HepG2 (cell line): ENCODE measurements at regions not wholly inside any gene's neighbourhood (a gene's known extent, or its start where the extent isn't known, plus 50 kb on each side); places are given as distances from the start of the nearest gene placed in this dataset.

ENCODE experiments used
- ATAC-seq: fragments of 200-7000 bp; cut with Tn5 transposase; 3 replicates; pipeline ENCODE4 v1.9.1; 2020; ENCODE audit warnings: mild to moderate bottlenecking, moderate library complexity
- BruUV-seq: library from RNA; stranded (reverse); fragments of 400-500 nt; replicated peaks from 2 replicates; lab custom pipeline; 2021; lab: Mats Ljungman, UMichigan
- CTCF ChIA-PET: fragments of 300-600 bp; formaldehyde crosslinking; extraction: SDS; loops from one replicate; lab custom pipeline; 2021; ENCODE audit warnings: low total read pairs, inconsistent platforms, low intra/inter-chr PET ratio; lab: Yijun Ruan, JAX
- POLR2A ChIA-PET: fragments of 350-600 bp; sonication (Branson Sonifier 250); formaldehyde crosslinking; loops from one replicate; lab custom pipeline; 2020; ENCODE audit warnings: antibody characterized with exemption, inconsistent platforms; lab: Yijun Ruan, JAX
- DNase-seq: peaks from one replicate; pipeline ENCODE4 v3.0.0-alpha.2; 2015; ENCODE audit warnings: low spot score
- FAIRE-seq: peaks from 3 replicates; lab custom pipeline; 2011; peaks lifted over from hg19 to GRCh38; lab: Jason Lieb, UNC
- H2AFZ ChIP-seq: one replicate; pipeline ENCODE4 v1.6.1; 2011; ENCODE audit warnings: low read length, inconsistent platforms
- H3K27ac ChIP-seq: fragments of 300-600 bp; 3 replicates; pipeline ENCODE4 v1.8.0; 2011; ENCODE audit warnings: mixed run types, mild to moderate bottlenecking, mixed read lengths, low read length, inconsistent platforms; ENCODE audit not compliant: insufficient read depth; ENCODE audit errors: extremely low read length
- H3K27me3 ChIP-seq, 2 experiments: fragments of 200-600 bp in 1 of 2; 2 replicates in 1 of 2; 3 replicates in 1 of 2; pipeline versions ENCODE4 v1.6.0 to v1.8.0; 2011; ENCODE audit warnings: low read length in 2 of 2, mild to moderate bottlenecking in 2 of 2, moderate library complexity in 2 of 2, inconsistent platforms in 1 of 2; ENCODE audit not compliant: insufficient read depth in 2 of 2, control insufficient read depth in 1 of 2
- H3K36me3 ChIP-seq, 2 experiments: fragments of 200-600 bp in 1 of 2; replicated peaks in 1 of 2; 2 replicates in 1 of 2; 3 replicates in 1 of 2; pipeline versions ENCODE4 v1.5.1 to v1.8.0; 2011; ENCODE audit warnings: low read length in 2 of 2, inconsistent platforms in 1 of 2; ENCODE audit not compliant: insufficient read depth in 2 of 2, control insufficient read depth in 1 of 2
- H3K4me1 ChIP-seq: 2 replicates; pipeline ENCODE4 v1.5.1; 2012; ENCODE audit warnings: low read length, inconsistent platforms; ENCODE audit not compliant: insufficient read depth
- H3K4me2 ChIP-seq: 2 replicates; pipeline ENCODE4 v1.6.0; 2011; ENCODE audit warnings: low read depth, low read length, inconsistent platforms
- H3K4me3 ChIP-seq, 3 experiments: fragments of 200-600 bp in 1 of 3; sonication (generic), shearing (Covaris generic) in 1 of 3; replicated peaks in 1 of 3; 2 replicates each; pipeline ENCODE4 v1.5.1; 2011 to 2016; ENCODE audit warnings: low read length in 3 of 3, inconsistent platforms in 2 of 3, low read depth in 2 of 3, mild to moderate bottlenecking in 2 of 3, control low read depth in 1 of 3, mixed read lengths in 1 of 3; ENCODE audit not compliant: insufficient read depth in 1 of 3
- H3K79me2 ChIP-seq: one replicate; pipeline ENCODE4 v1.6.1; 2011; ENCODE audit warnings: low read length, inconsistent platforms; ENCODE audit not compliant: insufficient read depth
- H3K9ac ChIP-seq: 2 replicates; pipeline ENCODE4 v1.6.0; 2011; ENCODE audit warnings: mild to moderate bottlenecking, low read depth, low read length, inconsistent platforms; ENCODE audit not compliant: insufficient read depth
- H3K9me3 ChIP-seq: 2 replicates; pipeline ENCODE4 v1.5.1; 2012; ENCODE audit warnings: mild to moderate bottlenecking, low read length
- H4K20me1 ChIP-seq: 2 replicates; pipeline ENCODE4 v1.6.0; 2011; ENCODE audit warnings: inconsistent platforms, mild to moderate bottlenecking, low read length, moderate library complexity; ENCODE audit not compliant: insufficient read depth
- ADNP ChIP-seq: sonication (generic); formaldehyde crosslinking; IDR thresholded peaks from 2 replicates; pipeline ENCODE4 v1.4.0; 2020; ENCODE audit warnings: missing genetic modification reagents
- ARID4A ChIP-seq: sonication (generic); formaldehyde crosslinking; IDR thresholded peaks from 2 replicates; pipeline ENCODE4 v1.5.0; 2020; ENCODE audit warnings: mild to moderate bottlenecking, missing genetic modification reagents, borderline replicate concordance
- BCL6 ChIP-seq: IDR thresholded peaks from 2 replicates; pipeline ENCODE4 v1.6.1; 2016; ENCODE audit warnings: missing genetic modification reagents, missing compliant biosample characterization
- KDM3A ChIP-seq: IDR thresholded peaks from 2 replicates; pipeline ENCODE4 v1.6.1; 2018; ENCODE audit warnings: low read depth, missing compliant biosample characterization
- MEIS1 ChIP-seq: sonication (generic); formaldehyde crosslinking; IDR thresholded peaks from 2 replicates; pipeline ENCODE4 v1.9.0; 2021; ENCODE audit warnings: mild to moderate bottlenecking, missing genetic modification reagents, moderate library complexity, borderline replicate concordance
- NFATC3 ChIP-seq: sonication (generic); formaldehyde crosslinking; IDR thresholded peaks from 2 replicates; pipeline ENCODE4 v1.5.1; 2020; ENCODE audit warnings: mild to moderate bottlenecking, missing genetic modification reagents
- RXRA ChIP-seq: sonication (generic); formaldehyde crosslinking; IDR thresholded peaks from 2 replicates; pipeline ENCODE4 v1.5.1; 2020; ENCODE audit warnings: missing genetic modification reagents
- TFE3 ChIP-seq: IDR thresholded peaks from 2 replicates; pipeline ENCODE4 v1.6.1; 2016
- ZBTB42 ChIP-seq: sonication (generic); formaldehyde crosslinking; IDR thresholded peaks from 2 replicates; pipeline ENCODE4 v1.5.0; 2020; ENCODE audit warnings: mild to moderate bottlenecking, missing genetic modification reagents
- ZEB1 ChIP-seq: IDR thresholded peaks from 2 replicates; pipeline ENCODE4 v1.6.1; 2012; ENCODE audit warnings: mild to moderate bottlenecking, low read depth, inconsistent platforms; ENCODE audit not compliant: insufficient replicate concordance
- ZFP37 ChIP-seq: sonication (generic); formaldehyde crosslinking; IDR thresholded peaks from 2 replicates; pipeline ENCODE4 v1.4.0; 2020; ENCODE audit warnings: missing genetic modification reagents, borderline replicate concordance
- ZNF124 ChIP-seq: sonication (generic); formaldehyde crosslinking; IDR thresholded peaks from 2 replicates; pipeline ENCODE4 v1.4.0; 2020; ENCODE audit warnings: missing genetic modification reagents
- ZNF251 ChIP-seq: sonication (generic); formaldehyde crosslinking; IDR thresholded peaks from 2 replicates; pipeline ENCODE4 v1.9.0; 2021; ENCODE audit warnings: mild to moderate bottlenecking, missing genetic modification reagents
- ZNF333 ChIP-seq: sonication (generic); formaldehyde crosslinking; IDR thresholded peaks from 2 replicates; pipeline ENCODE4 v1.4.0; 2020; ENCODE audit warnings: mild to moderate bottlenecking, missing genetic modification reagents, borderline replicate concordance
- ZNF33A ChIP-seq: sonication (generic); formaldehyde crosslinking; IDR thresholded peaks from 2 replicates; pipeline ENCODE4 v1.5.1; 2020; ENCODE audit warnings: missing genetic modification reagents, mild to moderate bottlenecking, moderate library complexity, borderline replicate concordance
- ZNF530 ChIP-seq: sonication (generic); formaldehyde crosslinking; IDR thresholded peaks from 2 replicates; pipeline ENCODE4 v1.5.0; 2020; ENCODE audit warnings: low read depth, mild to moderate bottlenecking, missing genetic modification reagents
- ZNF589 ChIP-seq: sonication (generic); formaldehyde crosslinking; conservative IDR thresholded peaks from 2 replicates; pipeline ENCODE4 v1.8.0; 2022; ENCODE audit warnings: mild to moderate bottlenecking, moderate library complexity, missing genetic modification reagents
- ZNF75D ChIP-seq: sonication (generic); formaldehyde crosslinking; IDR thresholded peaks from 2 replicates; pipeline ENCODE4 v1.8.1; 2023; ENCODE audit warnings: missing genetic modification reagents, mild to moderate bottlenecking, borderline replicate concordance
- ZNF792 ChIP-seq: IDR thresholded peaks from 2 replicates; pipeline ENCODE4 v1.6.1; 2016
- ZNF839 ChIP-seq: sonication (generic); formaldehyde crosslinking; IDR thresholded peaks from 2 replicates; pipeline ENCODE4 v1.4.0; 2020; ENCODE audit warnings: missing genetic modification reagents, mild to moderate bottlenecking, borderline replicate concordance
- WGBS: methylation state at CpG from one replicate; pipeline ENCODE4 v1.1.6; 2017; ENCODE audit warnings: low lambda C conversion rate; 5-methylcytosine and 5-hydroxymethylcytosine counted together
- in situ Hi-C: cut with HindIII; loops from 2 replicates; pipeline ENCODE4 v1.10.0; 2017; ENCODE audit warnings: low pct_unique_long_range_greater_than_20kb; ENCODE audit not compliant: extremely low pct_ligation_motif_present
- intact Hi-C: fragments of 100-400 bp; cut with micrococcal nuclease; formaldehyde crosslinking; loops from one replicate; pipeline ENCODE4 v1.10.0; 2022; ENCODE audit not compliant: unreplicated experiment

- Histone ChIP-seq H2AFZ (no peak overlapping the region), H3K36me3 (no peaks in the 10 kb centered on the region), H4K20me1 (no peaks in the 10 kb centered on the region), H3K79me2 (no peaks in the 10 kb centered on the region), H3K4me3 (no peak overlapping the region), H3K4me2 (no peak overlapping the region), H3K27me3 (peaks cover 0 to 1% of the 10 kb centered on the region in 2 experiments; a peak in 1 of 5 replicates), H3K9me3 (no peaks in the 10 kb centered on the region), H3K9ac (no peak overlapping the region), H3K4me1 (no peaks in the 10 kb centered on the region), H3K27ac (no peak overlapping the region)
- in situ Hi-C loops, result no loop called here
- POLR2A ChIA-PET, result no interaction called here
- ATAC-seq, result no peak
- TF ChIP-seq ZNF124 (CRISPR knock-in tag) (no peak), ZFP37 (CRISPR knock-in tag) (no peak), MEIS1 (CRISPR knock-in tag) (no peak), ZNF333 (CRISPR knock-in tag) (no peak), ZNF530 (CRISPR knock-in tag) (no peak), ZNF75D (CRISPR knock-in tag) (no peak), ARID4A (CRISPR knock-in tag) (no peak), ZBTB42 (CRISPR knock-in tag) (no peak), TFE3 (CRISPR knock-in tag) (no peak), BCL6 (CRISPR knock-in tag) (no peak), ZNF839 (no peak), ZNF589 (CRISPR knock-in tag) (no peak), ZNF251 (CRISPR knock-in tag) (no peak), ZEB1 (no peak), NFATC3 (no peak), RXRA (no peak), ZNF33A (CRISPR knock-in tag) (no peak), ADNP (CRISPR knock-in tag) (no peak), KDM3A (CRISPR knock-in tag) (no peak), ZNF792 (no peak)
- no peak for DNase-seq
- BruUV-seq, result no TSS peak
- no peak for FAIRE-seq
- CTCF ChIA-PET, result no interaction called here
- WGBS, result 34% methylated on average over 9 of the region's 9 CpGs
- intact Hi-C loops, result no loop called here
Observed at GRCh38 chr13:110063490-110064421, 243.2 kb downstream of the COL4A1 start.
